ENCODE measurements at regions not wholly inside any gene's neighbourhood (a gene's known extent, or its start where the extent isn't known, plus 50 kb on each side); places are given as distances from the start of the nearest gene placed in this dataset.

DNA sequence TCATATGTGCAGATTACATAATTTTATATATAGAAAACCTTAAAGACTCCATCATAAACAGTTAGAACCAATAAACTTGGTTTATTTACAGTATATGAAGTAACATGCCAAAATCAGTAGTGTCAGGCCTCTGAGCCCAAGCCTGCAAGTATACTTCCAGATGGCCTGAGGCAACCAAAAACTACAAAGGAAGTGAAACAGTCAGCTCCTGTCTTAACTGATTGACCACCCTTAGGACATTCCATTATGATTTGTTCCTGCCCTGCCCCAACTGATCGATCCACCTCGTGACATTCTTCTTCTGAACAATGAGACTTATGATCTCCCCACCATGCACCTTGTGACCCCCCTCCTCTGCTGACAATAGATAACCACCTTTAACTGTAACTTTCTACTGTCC lies 630.3 kb downstream of the AMY1C start:
- no peak for TF ChIP-seq POLR2A (IDR thresholded peaks at IDR 0.05)
- TF ChIP-seq, protein P1, sequence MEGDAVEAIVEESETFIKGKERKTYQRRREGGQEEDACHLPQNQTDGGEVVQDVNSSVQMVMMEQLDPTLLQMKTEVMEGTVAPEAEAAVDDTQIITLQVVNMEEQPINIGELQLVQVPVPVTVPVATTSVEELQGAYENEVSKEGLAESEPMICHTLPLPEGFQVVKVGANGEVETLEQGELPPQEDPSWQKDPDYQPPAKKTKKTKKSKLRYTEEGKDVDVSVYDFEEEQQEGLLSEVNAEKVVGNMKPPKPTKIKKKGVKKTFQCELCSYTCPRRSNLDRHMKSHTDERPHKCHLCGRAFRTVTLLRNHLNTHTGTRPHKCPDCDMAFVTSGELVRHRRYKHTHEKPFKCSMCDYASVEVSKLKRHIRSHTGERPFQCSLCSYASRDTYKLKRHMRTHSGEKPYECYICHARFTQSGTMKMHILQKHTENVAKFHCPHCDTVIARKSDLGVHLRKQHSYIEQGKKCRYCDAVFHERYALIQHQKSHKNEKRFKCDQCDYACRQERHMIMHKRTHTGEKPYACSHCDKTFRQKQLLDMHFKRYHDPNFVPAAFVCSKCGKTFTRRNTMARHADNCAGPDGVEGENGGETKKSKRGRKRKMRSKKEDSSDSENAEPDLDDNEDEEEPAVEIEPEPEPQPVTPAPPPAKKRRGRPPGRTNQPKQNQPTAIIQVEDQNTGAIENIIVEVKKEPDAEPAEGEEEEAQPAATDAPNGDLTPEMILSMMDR (IDR thresholded peaks at IDR 0.05), result no peak
